Liver (tissue), 8 donors: ENCODE measurements at regions not wholly inside any gene's neighbourhood (a gene's known extent, or its start where the extent isn't known, plus 50 kb on each side); places are given as distances from the start of the nearest gene placed in this dataset.

ENCODE experiments used
- DNase-seq: peaks from one replicate; pipeline ENCODE4 v3.0.0-alpha.2; 2017; ENCODE audit warnings: low spot score
- H3K27ac ChIP-seq, 2 donors: one replicate each; pipeline ENCODE4 v1.7.0; 2013; ENCODE audit warnings: inconsistent platforms in 2 of 2, low read length in 2 of 2, control low read depth in 1 of 2, low read depth in 1 of 2, mild to moderate bottlenecking in 1 of 2
- H3K27me3 ChIP-seq, 4 donors: one replicate each; pipeline versions ENCODE4 v1.6.1 to v1.7.0; 2013; ENCODE audit warnings: low read length in 3 of 4, inconsistent platforms in 1 of 4, mild to moderate bottlenecking in 1 of 4, moderate library complexity in 1 of 4; ENCODE audit not compliant: control insufficient read depth in 4 of 4, insufficient read depth in 4 of 4
- H3K36me3 ChIP-seq, 4 donors: one replicate each; pipeline versions ENCODE4 v1.6.1 to v1.7.0; 2013; ENCODE audit warnings: low read length in 3 of 4, mild to moderate bottlenecking in 3 of 4, low read depth in 1 of 4, moderate library complexity in 1 of 4; ENCODE audit not compliant: control insufficient read depth in 4 of 4, insufficient read depth in 3 of 4
- H3K4me1 ChIP-seq, 4 donors: one replicate each; pipeline versions ENCODE4 v1.6.1 to v1.7.0; 2013; ENCODE audit warnings: low read length in 3 of 4, mild to moderate bottlenecking in 3 of 4, moderate library complexity in 1 of 4; ENCODE audit not compliant: control insufficient read depth in 4 of 4, insufficient read depth in 4 of 4
- H3K4me3 ChIP-seq, 3 donors: one replicate each; pipeline versions ENCODE4 v1.6.1 to v1.7.0; 2013; ENCODE audit warnings: low read length in 3 of 3, control low read depth in 1 of 3, low read depth in 1 of 3, mild to moderate bottlenecking in 1 of 3
- H3K9ac ChIP-seq, 2 donors: one replicate each; pipeline ENCODE4 v1.7.0; 2013; ENCODE audit warnings: low read length in 2 of 2, mild to moderate bottlenecking in 2 of 2, moderate library complexity in 2 of 2, control low read depth in 1 of 2, low read depth in 1 of 2
- H3K9me3 ChIP-seq, 4 donors: one replicate each; pipeline versions ENCODE4 v1.6.1 to v1.7.0; 2013; ENCODE audit warnings: low read length in 3 of 4; ENCODE audit not compliant: control insufficient read depth in 4 of 4
- ATF3 ChIP-seq: IDR thresholded peaks from 2 replicates; pipeline ENCODE4 v1.6.1; 2016; ENCODE audit warnings: antibody characterized with exemption
- CTCF ChIP-seq: fragments of 150-350 bp; IDR thresholded peaks from 2 replicates; pipeline ENCODE4 v1.5.1; 2017; ENCODE audit warnings: improper control_type of control experiment, low read depth, low read length; ENCODE audit not compliant: missing input control
- EGR1 ChIP-seq, 2 donors: IDR thresholded peaks; 2 replicates each; pipeline ENCODE4 v1.6.1; 2016 to 2018; ENCODE audit warnings: antibody characterized with exemption in 2 of 2, low read depth in 2 of 2
- FOXA1 ChIP-seq: IDR thresholded peaks from 2 replicates; pipeline ENCODE4 v1.6.1; 2016; ENCODE audit warnings: antibody characterized with exemption
- FOXA2 ChIP-seq: IDR thresholded peaks from 2 replicates; pipeline ENCODE4 v1.6.1; 2016; ENCODE audit warnings: antibody characterized with exemption
- HNF4A ChIP-seq, 2 donors: conservative IDR thresholded peaks; 2 replicates each; pipeline ENCODE4 v1.6.1; 2016; ENCODE audit warnings: antibody characterized with exemption in 2 of 2, mild to moderate bottlenecking in 2 of 2
- HNF4G ChIP-seq: IDR thresholded peaks from 2 replicates; pipeline ENCODE4 v1.6.1; 2016; ENCODE audit warnings: antibody characterized with exemption
- JUND ChIP-seq, 2 donors: IDR thresholded peaks; 2 replicates each; pipeline ENCODE4 v1.6.1; 2016; ENCODE audit warnings: antibody characterized with exemption in 2 of 2
- MAX ChIP-seq: IDR thresholded peaks from 2 replicates; pipeline ENCODE4 v1.6.1; 2016; ENCODE audit warnings: antibody characterized with exemption
- NR2F2 ChIP-seq: IDR thresholded peaks from 2 replicates; pipeline ENCODE4 v1.6.1; 2016; ENCODE audit warnings: antibody characterized with exemption
- RAD21 ChIP-seq, 2 donors: IDR thresholded peaks; 2 replicates each; pipeline ENCODE4 v1.6.1; 2016; ENCODE audit warnings: antibody characterized with exemption in 2 of 2, mild to moderate bottlenecking in 2 of 2
- REST ChIP-seq: IDR thresholded peaks from 2 replicates; pipeline ENCODE4 v1.6.1; 2016; ENCODE audit warnings: antibody characterized with exemption, mild to moderate bottlenecking
- RXRA ChIP-seq, 2 donors: IDR thresholded peaks; 2 replicates each; pipeline ENCODE4 v1.6.1; 2017 to 2018; ENCODE audit warnings: antibody characterized with exemption in 2 of 2, mild to moderate bottlenecking in 1 of 2
- SP1 ChIP-seq: IDR thresholded peaks from 2 replicates; pipeline ENCODE4 v1.6.1; 2018; ENCODE audit warnings: antibody characterized with exemption, mild to moderate bottlenecking
- YY1 ChIP-seq: IDR thresholded peaks from 2 replicates; pipeline ENCODE4 v1.6.1; 2016; ENCODE audit warnings: antibody characterized with exemption, mild to moderate bottlenecking
- ZBTB33 ChIP-seq: IDR thresholded peaks from 2 replicates; pipeline ENCODE4 v1.6.1; 2016; ENCODE audit warnings: antibody characterized with exemption
- WGBS: extraction: QIAGEN DNeasy Blood & Tissue Kit; methylation state at CpG from one replicate; pipeline ENCODE4 v1.1.7; 2013; 5-methylcytosine and 5-hydroxymethylcytosine counted together
- donor health status: healthy.
- donor health status: healthy.
- donor health status: healthy.
- donor health status: healthy.
- donor health status: healthy.

GRCh38 chr6:50936277-50936681 is 117.6 kb downstream of the TFAP2B start:
- no peaks in the 10 kb centered on the region for H3K9me3 ChIP-seq
- H3K9ac ChIP-seq: no peak overlapping the region
- DNase-seq: no peak
- no peak overlapping the region for H3K27ac ChIP-seq
- H3K27me3 ChIP-seq: no peaks in the 10 kb centered on the region
- H3K36me3 ChIP-seq: no peaks in the 10 kb centered on the region
- 34% methylated on average over 1 of the region's 1 CpG for WGBS
- no peaks in the 10 kb centered on the region for H3K4me1 ChIP-seq
- TF ChIP-seq YY1: no peak
- TF ChIP-seq HNF4A (conservative IDR thresholded peaks at IDR 0.05): no peak
- no peak for TF ChIP-seq FOXA2
- no peak for TF ChIP-seq FOXA1
- H3K4me3 ChIP-seq: no peak overlapping the region

- Histone ChIP-seq H3K9me3 (no peaks in the 10 kb centered on the region), H3K9ac (no peak overlapping the region), H3K4me3 (no peak overlapping the region), H3K27me3 (no peaks in the 10 kb centered on the region), H3K27ac (no peak overlapping the region), H3K4me1 (no peaks in the 10 kb centered on the region), H3K36me3 (no peaks in the 10 kb centered on the region)
- WGBS: 91% methylated on average over 1 of the region's 1 CpG
- no peak for DNase-seq
- TF ChIP-seq HNF4A (conservative IDR thresholded peaks at IDR 0.05) (no peak), NR2F2 (no peak), JUND (IDR thresholded peaks at IDR 0.05) (no peak), FOXA1 (no peak), HNF4G (no peak), REST (no peak), SP1 (no peak), ZBTB33 (no peak), FOXA2 (no peak), RXRA (IDR thresholded peaks at IDR 0.05) (no peak), EGR1 (IDR thresholded peaks at IDR 0.05; ENCODE audit: low read depth in 2 of 2) (no peak), CTCF (no peak), RAD21 (IDR thresholded peaks at IDR 0.05) (no peak), MAX (no peak), YY1 (no peak), ATF3 (no peak)
Observed at GRCh38 chr6:50939931-50940330, 121.3 kb downstream of the TFAP2B start.
